Endothelial cell of umbilical vein (primary cell): ENCODE measurements at regions not wholly inside any gene's neighbourhood (a gene's known extent, or its start where the extent isn't known, plus 50 kb on each side); places are given as distances from the start of the nearest gene placed in this dataset.

Experiments used
- BruUV-seq: library from RNA; stranded (reverse); fragments of 400-500 nt; replicated peaks from 2 replicates; lab custom pipeline; 2021; lab: Mats Ljungman, UMichigan
- CTCF ChIA-PET: fragments of 300-600, 350-600 bp; sonication (Branson Sonifier 250); formaldehyde crosslinking; loops from one replicate; lab custom pipeline; 2021; ENCODE audit warnings: antibody characterized with exemption, inconsistent platforms; lab: Charles Lee
- POLR2A ChIA-PET: fragments of 300-600, 350-600 bp; sonication (Branson Sonifier 250); formaldehyde crosslinking; loops from one replicate; lab custom pipeline; 2021; ENCODE audit warnings: antibody characterized with exemption, inconsistent platforms; lab: Charles Lee
- DNase-seq: peaks from one replicate; pipeline ENCODE4 v3.0.0-alpha.2; 2011; ENCODE audit warnings: low read depth, low spot score
- FAIRE-seq: peaks from 2 replicates; lab custom pipeline; 2011; peaks lifted over from hg19 to GRCh38; lab: Jason Lieb, UNC
- H2AFZ ChIP-seq: 2 replicates; pipeline ENCODE4 v1.6.0; 2012; ENCODE audit warnings: low read depth, low read length, control low read depth, inconsistent platforms
- H3K27ac ChIP-seq: 2 replicates; pipeline ENCODE4 v1.5.1; 2011; ENCODE audit warnings: low read depth, mild to moderate bottlenecking, control low read depth, low read length, moderate library complexity; ENCODE audit not compliant: insufficient read depth
- H3K27me3 ChIP-seq, 2 experiments: 2 replicates each; pipeline versions ENCODE4 v1.6.0 to v1.6.1; 2011; ENCODE audit warnings: low read length in 2 of 2, mixed read lengths in 1 of 2; ENCODE audit not compliant: control insufficient read depth in 2 of 2, insufficient read depth in 2 of 2
- H3K36me3 ChIP-seq, 2 experiments: 2 replicates in 1 of 2; 3 replicates in 1 of 2; pipeline ENCODE4 v1.5.1; 2011; ENCODE audit warnings: low read length in 2 of 2, mild to moderate bottlenecking in 1 of 2, moderate library complexity in 1 of 2; ENCODE audit not compliant: control insufficient read depth in 2 of 2, insufficient read depth in 2 of 2; ENCODE audit errors: extremely low read depth in 1 of 2
- H3K4me1 ChIP-seq: 3 replicates; pipeline ENCODE4 v1.5.1; 2011; ENCODE audit warnings: mild to moderate bottlenecking, low read length; ENCODE audit not compliant: control insufficient read depth, insufficient read depth; ENCODE audit errors: extremely low read depth
- H3K4me2 ChIP-seq: 2 replicates; pipeline ENCODE4 v1.6.1; 2011; ENCODE audit warnings: low read length, control low read depth, mixed read lengths; ENCODE audit not compliant: insufficient read depth
- H3K4me3 ChIP-seq, 3 experiments: fragments of 200-600 bp in 1 of 3; sonication (generic), shearing (Covaris generic) in 1 of 3; replicated peaks in 1 of 3; 2 replicates each; pipeline ENCODE4 v1.5.1; 2011 to 2016; ENCODE audit warnings: control low read depth in 3 of 3, low read length in 3 of 3, mild to moderate bottlenecking in 2 of 3, inconsistent platforms in 1 of 3, low read depth in 1 of 3, moderate library complexity in 1 of 3; ENCODE audit not compliant: insufficient read depth in 1 of 3
- H3K79me2 ChIP-seq: 2 replicates; pipeline ENCODE4 v1.6.0; 2012; ENCODE audit warnings: low read length, inconsistent platforms; ENCODE audit not compliant: control insufficient read depth, insufficient read depth
- H3K9ac ChIP-seq: replicated peaks from 2 replicates; pipeline ENCODE3; 2011; ENCODE audit warnings: low read length, control low read depth; ENCODE audit not compliant: insufficient read depth; ENCODE audit errors: extremely low read depth
- H3K9me1 ChIP-seq: replicated peaks from 3 replicates; pipeline ENCODE4 v1.6.0; 2011; ENCODE audit warnings: mild to moderate bottlenecking, low read length; ENCODE audit not compliant: control insufficient read depth, insufficient read depth; ENCODE audit errors: extremely low read depth
- H3K9me3 ChIP-seq: replicated peaks from 2 replicates; pipeline ENCODE4 v1.5.1; 2012; ENCODE audit warnings: low read length, inconsistent platforms; ENCODE audit not compliant: control insufficient read depth, insufficient read depth
- H4K20me1 ChIP-seq: replicated peaks from 2 replicates; pipeline ENCODE3; 2011; ENCODE audit warnings: mild to moderate bottlenecking, low read length; ENCODE audit not compliant: control insufficient read depth, insufficient read depth; ENCODE audit errors: extremely low read depth
- CTCF ChIP-seq, 2 donors: IDR thresholded peaks; 1 replicate in 1 of 2; 2 replicates in 1 of 2; pipeline ENCODE4 v1.5.1; 2011; ENCODE audit warnings: low read length in 2 of 2, mild to moderate bottlenecking in 2 of 2, moderate library complexity in 2 of 2, control low read depth in 1 of 2, inconsistent platforms in 1 of 2, low read depth in 1 of 2; ENCODE audit not compliant: insufficient read depth in 1 of 2; ENCODE audit errors: extremely low read depth in 1 of 2
- EZH2 ChIP-seq: IDR thresholded peaks from 2 replicates; pipeline ENCODE4 v1.6.1; 2012; ENCODE audit warnings: borderline replicate concordance, low read depth, mild to moderate bottlenecking, moderate library complexity, low read length, inconsistent platforms; ENCODE audit not compliant: severe bottlenecking
- FOS ChIP-seq: IDR thresholded peaks from 2 replicates; pipeline ENCODE4 v1.6.1; 2011; ENCODE audit warnings: mild to moderate bottlenecking, low read length, moderate library complexity, borderline replicate concordance; ENCODE audit not compliant: insufficient read depth
- GATA2 ChIP-seq: IDR thresholded peaks from 2 replicates; pipeline ENCODE4 v1.7.0; 2011; ENCODE audit warnings: low read depth, mild to moderate bottlenecking, moderate library complexity, mixed read lengths, low read length; ENCODE audit not compliant: insufficient read length, insufficient read depth
- JUN ChIP-seq: IDR thresholded peaks from 2 replicates; pipeline ENCODE4 v1.6.1; 2011; ENCODE audit warnings: borderline replicate concordance, low read depth; ENCODE audit not compliant: insufficient read length, insufficient read depth
- MAX ChIP-seq: IDR thresholded peaks from 2 replicates; pipeline ENCODE4 v1.6.1; 2011; ENCODE audit not compliant: insufficient read depth, insufficient read length
- MYC ChIP-seq: IDR thresholded peaks from one replicate; pipeline ENCODE4 v1.6.1; 2011; ENCODE audit warnings: mild to moderate bottlenecking, low read depth, low read length
- POLR2A ChIP-seq: IDR thresholded peaks from 2 replicates; pipeline ENCODE4 v1.6.1; 2012; ENCODE audit warnings: low read depth, mild to moderate bottlenecking, control low read depth, low read length
- POLR2AphosphoS5 ChIP-seq: IDR thresholded peaks from 2 replicates; pipeline ENCODE4 v1.6.1; 2012; ENCODE audit warnings: low read depth, mild to moderate bottlenecking, control low read depth, low read length, moderate library complexity; ENCODE audit not compliant: insufficient read depth
- dilution Hi-C: fragments of 300-500 bp; cut with MboI; formaldehyde crosslinking; loops from one replicate; pipeline ENCODE4 v1.15.0; 2019; ENCODE audit warnings: low sequenced_read_pairs; ENCODE audit not compliant: extremely low pct_ligation_motif_present
- intact Hi-C: fragments of 100-400 bp; cut with micrococcal nuclease; formaldehyde crosslinking; loops from one replicate; pipeline ENCODE4 v1.10.0; 2022

GRCh38 chr5:56734091-56734694, 81.2 kb upstream of the MAP3K1 start:
- intact Hi-C loops (no loop called here), dilution Hi-C loops (no loop called here)
- no peaks in the 10 kb centered on the region for H3K9me1 ChIP-seq
- ChIA-PET POLR2A (no interaction called here), CTCF (interaction anchor here (0.5 to 0.8 kb wide), 2 partner anchors 404 to 665 kb away, joined by 3 read pairs; no protein-coding TSS in a partner anchor)
- H3K36me3 ChIP-seq = no peaks in the 10 kb centered on the region
- DNase-seq (no peak), FAIRE-seq (no peak)
- peaks cover 13% of the 10 kb centered on the region for H3K4me1 ChIP-seq
- H3K4me3 ChIP-seq = no peak overlapping the region
- H3K9me3 ChIP-seq = no peaks in the 10 kb centered on the region
- H3K9ac ChIP-seq = no peak overlapping the region
- H3K27ac ChIP-seq = no peak overlapping the region
- no peaks in the 10 kb centered on the region for H3K79me2 ChIP-seq
- H2AFZ ChIP-seq = no peak overlapping the region
- no peak for TF ChIP-seq FOS
- TF ChIP-seq MAX = no peak
- TF ChIP-seq CTCF (IDR thresholded peaks at IDR 0.05; ENCODE audit: extremely low read depth in 1 of 2, insufficient read depth in 1 of 2, low read depth in 1 of 2, low read length in 2 of 2) = no peak
- TF ChIP-seq EZH2 = no peak
- no peak for TF ChIP-seq JUN
- TF ChIP-seq MYC = no peak
- TF ChIP-seq GATA2 = no peak
- TF ChIP-seq POLR2A = no peak
- TF ChIP-seq POLR2AphosphoS5 = no peak
- H4K20me1 ChIP-seq = no peaks in the 10 kb centered on the region
- no TSS peak for BruUV-seq
- H3K27me3 ChIP-seq = no peaks in the 10 kb centered on the region
- no peak overlapping the region for H3K4me2 ChIP-seq
